ENCODE measurements at regions not wholly inside any gene's neighbourhood (a gene's known extent, or its start where the extent isn't known, plus 50 kb on each side); places are given as distances from the start of the nearest gene placed in this dataset.
A peak's percentile ranks its signal among the peaks of the same experiment; 100 is the strongest.

GRCh38 chr6:14681699-14682487 lies 564.0 kb upstream of the JARID2 start:
- DNase-seq (ENCODE audit: low read depth in 2 of 2): no peak
- no peak for TF ChIP-seq CTCF (IDR thresholded peaks at IDR 0.05; ENCODE audit: low read depth, low read length)
- H3K4me3 ChIP-seq (replicated peaks in 1 of 2; ENCODE audit: low read depth in 2 of 2, low read length in 2 of 2): no peak overlapping the region

- TF ChIP-seq CTCF (IDR thresholded peaks at IDR 0.05; ENCODE audit: low read depth, low read length): no peak
- no peak overlapping the region for H3K4me3 ChIP-seq (replicated peaks in 1 of 2; ENCODE audit: low read depth in 2 of 2, low read length in 2 of 2)
- peak; percentile 60 to 74 for DNase-seq (ENCODE audit: low read depth in 2 of 2)
Measured at GRCh38 chr6:14682812-14683211, 563.1 kb upstream of the JARID2 start.

- no peak overlapping the region for H3K4me3 ChIP-seq (replicated peaks in 1 of 2; ENCODE audit: low read depth in 2 of 2, low read length in 2 of 2)
- no peak for DNase-seq (ENCODE audit: low read depth in 2 of 2)
- no peak for TF ChIP-seq CTCF (IDR thresholded peaks at IDR 0.05; ENCODE audit: low read depth, low read length)
Measured at GRCh38 chr6:14689639-14690038, 556.2 kb upstream of the JARID2 start.

- TF ChIP-seq CTCF (IDR thresholded peaks at IDR 0.05; ENCODE audit: low read depth, low read length): no peak
- no peak overlapping the region for H3K4me3 ChIP-seq (replicated peaks in 1 of 2; ENCODE audit: low read depth in 2 of 2, low read length in 2 of 2)
- no peak for DNase-seq (ENCODE audit: low read depth in 2 of 2)
Measured at GRCh38 chr6:14690120-14691056, 555.5 kb upstream of the JARID2 start.

- no peak for DNase-seq (ENCODE audit: low read depth in 2 of 2)
- H3K4me3 ChIP-seq (replicated peaks in 1 of 2; ENCODE audit: low read depth in 2 of 2, low read length in 2 of 2): no peak overlapping the region
- no peak for TF ChIP-seq CTCF (IDR thresholded peaks at IDR 0.05; ENCODE audit: low read depth, low read length)
Measured at GRCh38 chr6:14692208-14692607, 553.7 kb upstream of the JARID2 start.

- no peak overlapping the region for H3K4me3 ChIP-seq (replicated peaks in 1 of 2; ENCODE audit: low read depth in 2 of 2, low read length in 2 of 2)
- no peak for DNase-seq (ENCODE audit: low read depth in 2 of 2)
- no peak for TF ChIP-seq CTCF (IDR thresholded peaks at IDR 0.05; ENCODE audit: low read depth, low read length)
Measured at GRCh38 chr6:14693301-14694192, 552.3 kb upstream of the JARID2 start.
